MM.1S (cell line): ENCODE measurements at regions not wholly inside any gene's neighbourhood (a gene's known extent, or its start where the extent isn't known, plus 50 kb on each side); places are given as distances from the start of the nearest gene placed in this dataset.

Experiments
- DNase-seq: peaks from one replicate; pipeline ENCODE4 v3.0.0-alpha.2; 2015
- H2AFZ ChIP-seq: fragments of 300-600 bp; sonication (generic); 2 replicates; pipeline ENCODE4 v1.6.0; 2016; ENCODE audit warnings: antibody characterized with exemption, low read length
- H3F3A ChIP-seq: fragments of 300-600 bp; sonication (generic); 2 replicates; pipeline ENCODE4 v1.6.1; 2016; ENCODE audit warnings: mild to moderate bottlenecking, antibody characterized with exemption, low read length, moderate library complexity, mixed read lengths; ENCODE audit not compliant: insufficient read depth
- H3K27ac ChIP-seq: fragments of 300-600 bp; sonication (generic); 2 replicates; pipeline ENCODE4 v1.5.1; 2016; ENCODE audit warnings: mild to moderate bottlenecking, low read length
- H3K27me3 ChIP-seq: fragments of 300-600 bp; sonication (generic); replicated peaks from 2 replicates; pipeline ENCODE4 v1.6.0; 2016; ENCODE audit warnings: low read length; ENCODE audit not compliant: insufficient read depth
- H3K36me3 ChIP-seq: fragments of 300-600 bp; sonication (generic); replicated peaks from 2 replicates; pipeline ENCODE4 v1.6.1; 2016; ENCODE audit warnings: mild to moderate bottlenecking, low read length, mixed read lengths; ENCODE audit not compliant: insufficient read depth
- H3K4me1 ChIP-seq: fragments of 300-600 bp; sonication (generic); 2 replicates; pipeline ENCODE4 v1.6.1; 2016; ENCODE audit warnings: low read length, mixed read lengths
- H3K4me2 ChIP-seq: fragments of 300-600 bp; sonication (generic); 2 replicates; pipeline ENCODE4 v1.6.0; 2016; ENCODE audit warnings: low read depth, low read length
- H3K4me3 ChIP-seq: fragments of 300-600 bp; sonication (generic); 2 replicates; pipeline ENCODE4 v1.5.1; 2016; ENCODE audit warnings: low read length, mixed read lengths
- H3K79me2 ChIP-seq: fragments of 300-600 bp; sonication (generic); 2 replicates; pipeline ENCODE4 v1.6.1; 2016; ENCODE audit warnings: mixed run types, low read length, mixed read lengths
- H3K9ac ChIP-seq: fragments of 300-600 bp; sonication (generic); 2 replicates; pipeline ENCODE4 v1.6.1; 2016; ENCODE audit warnings: low read length, mixed read lengths
- H3K9me2 ChIP-seq: fragments of 300-600 bp; sonication (generic); replicated peaks from 2 replicates; pipeline ENCODE4 v1.6.1; 2016; ENCODE audit warnings: mild to moderate bottlenecking, low read length, mixed read lengths; ENCODE audit not compliant: insufficient read depth
- H3K9me3 ChIP-seq: fragments of 300-600 bp; sonication (generic); replicated peaks from 2 replicates; pipeline ENCODE4 v1.6.1; 2016; ENCODE audit warnings: mild to moderate bottlenecking, low read length, mixed read lengths; ENCODE audit not compliant: insufficient read depth
- H4K20me1 ChIP-seq: fragments of 300-600 bp; sonication (generic); 2 replicates; pipeline ENCODE4 v1.6.1; 2016; ENCODE audit warnings: mild to moderate bottlenecking, low read length, moderate library complexity, mixed read lengths; ENCODE audit not compliant: insufficient read depth
- CTCF ChIP-seq: fragments of 300-600 bp; sonication (generic); IDR thresholded peaks from 2 replicates; pipeline ENCODE4 v1.5.1; 2016; ENCODE audit warnings: antibody characterized with exemption, low read length, mixed read lengths
- EZH2 ChIP-seq: fragments of 300-600 bp; sonication (generic); optimal IDR thresholded peaks from 2 replicates; pipeline ENCODE3; 2017; ENCODE audit warnings: low read depth, mild to moderate bottlenecking, antibody characterized with exemption, low read length, mixed read lengths
- EZH2phosphoT487 ChIP-seq: fragments of 300-600 bp; sonication (generic); IDR thresholded peaks from 2 replicates; pipeline ENCODE4 v1.6.1; 2018; ENCODE audit warnings: antibody characterized with exemption, low read length

GRCh38 chr6:30800871-30801270 lies 56.5 kb upstream of the IER3 start:
- Histone ChIP-seq H3K4me2 (no peak overlapping the region), H2AFZ (no peak overlapping the region), H3K9me2 (no peaks in the 10 kb centered on the region), H3K36me3 (no peaks in the 10 kb centered on the region), H3F3A (no peaks in the 10 kb centered on the region), H3K4me1 (no peaks in the 10 kb centered on the region), H3K4me3 (no peak overlapping the region), H3K79me2 (no peaks in the 10 kb centered on the region), H3K27ac (no peak overlapping the region), H3K9me3 (no peaks in the 10 kb centered on the region), H3K27me3 (peaks cover 32% of the 10 kb centered on the region), H4K20me1 (no peaks in the 10 kb centered on the region), H3K9ac (no peak overlapping the region)
- no peak for DNase-seq
- TF ChIP-seq EZH2phosphoT487 (no peak), CTCF (no peak), EZH2 (no peak)

GRCh38 chr6:30799210-30799609 lies 54.9 kb upstream of the IER3 start:
- Histone ChIP-seq H3K27ac (no peak overlapping the region), H3K79me2 (no peaks in the 10 kb centered on the region), H3K9ac (no peak overlapping the region), H3K4me1 (no peaks in the 10 kb centered on the region), H3F3A (no peaks in the 10 kb centered on the region), H3K27me3 (peaks cover 30% of the 10 kb centered on the region), H3K36me3 (no peaks in the 10 kb centered on the region), H3K4me2 (no peak overlapping the region), H2AFZ (no peak overlapping the region), H3K4me3 (no peak overlapping the region), H4K20me1 (no peaks in the 10 kb centered on the region), H3K9me3 (no peaks in the 10 kb centered on the region), H3K9me2 (no peaks in the 10 kb centered on the region)
- DNase-seq = no peak
- TF ChIP-seq EZH2phosphoT487 = no peak
- TF ChIP-seq CTCF = no peak
- no peak for TF ChIP-seq EZH2

- TF ChIP-seq CTCF = no peak
- TF ChIP-seq EZH2 = no peak
- no peak for TF ChIP-seq EZH2phosphoT487
- no peak overlapping the region for H2AFZ ChIP-seq
- no peaks in the 10 kb centered on the region for H3K36me3 ChIP-seq
- DNase-seq = no peak
- H3K4me1 ChIP-seq = no peaks in the 10 kb centered on the region
- no peaks in the 10 kb centered on the region for H3F3A ChIP-seq
- no peak overlapping the region for H3K4me2 ChIP-seq
- H3K9me3 ChIP-seq = no peaks in the 10 kb centered on the region
- H3K27ac ChIP-seq = no peak overlapping the region
- H3K9ac ChIP-seq = no peak overlapping the region
- peaks cover 27% of the 10 kb centered on the region for H3K27me3 ChIP-seq
- no peaks in the 10 kb centered on the region for H3K79me2 ChIP-seq
- no peaks in the 10 kb centered on the region for H4K20me1 ChIP-seq
- no peaks in the 10 kb centered on the region for H3K9me2 ChIP-seq
- H3K4me3 ChIP-seq = no peak overlapping the region
Measured at GRCh38 chr6:30798494-30798893, 54.1 kb upstream of the IER3 start.
